ENCODE measurements at regions not wholly inside any gene's neighbourhood (a gene's known extent, or its start where the extent isn't known, plus 50 kb on each side); places are given as distances from the start of the nearest gene placed in this dataset.

DNA sequence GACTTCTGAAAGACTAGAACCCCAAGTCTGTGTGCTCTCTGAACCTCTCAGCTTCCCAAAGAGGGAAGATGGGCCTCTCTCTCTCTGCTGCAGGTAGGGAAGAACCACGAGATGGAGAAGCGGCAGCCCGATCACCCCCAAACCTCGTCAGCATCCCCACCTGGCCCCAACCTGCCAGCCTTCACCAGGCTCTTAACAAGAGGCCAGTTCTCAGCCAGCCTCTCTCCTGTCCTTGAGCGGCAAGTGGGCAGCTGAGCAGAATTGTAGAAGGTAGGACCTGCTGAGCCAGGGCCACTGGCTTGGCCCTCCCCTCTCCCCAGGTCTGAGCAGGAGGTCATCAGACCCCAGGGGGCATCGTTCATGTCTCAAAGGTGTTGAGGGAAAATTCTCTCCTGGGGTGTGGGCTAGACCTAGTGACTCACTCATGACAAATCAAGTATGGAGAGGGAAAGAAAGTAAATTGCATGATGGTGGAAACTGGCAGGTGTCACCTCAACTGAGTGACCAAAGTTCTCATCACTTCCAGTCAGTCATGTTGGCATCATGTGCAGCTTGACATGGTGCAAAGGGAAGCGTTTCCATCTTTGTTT, 92.0 kb upstream of the GPR26 start:
- Histone ChIP-seq H2AFZ (replicated peaks) (no peak overlapping the region), H3K27me3 (no peaks in the 10 kb centered on the region), H3K79me2 (ENCODE audit: low read depth) (no peaks in the 10 kb centered on the region), H3K9me3 (ENCODE audit: low read depth) (no peaks in the 10 kb centered on the region), H3K27ac (no peak overlapping the region), H3K4me3 (no peak overlapping the region), H3K4me2 (no peak overlapping the region), H3K36me3 (no peaks in the 10 kb centered on the region), H3K9ac (no peak overlapping the region), H4K20me1 (ENCODE audit: low read depth) (no peaks in the 10 kb centered on the region), H3K4me1 (no peaks in the 10 kb centered on the region), H3F3A (ENCODE audit: low read depth) (no peaks in the 10 kb centered on the region)
- H3K4me3 Mint-ChIP-seq, result no peak overlapping the region
- peaks cover 21% of the 10 kb centered on the region for H3K27me3 Mint-ChIP-seq (ENCODE audit: insufficient read depth, low read depth)
- no peak overlapping the region for H3K27ac Mint-ChIP-seq
- DNase-seq (ENCODE audit: low spot score), result no peak
- no peaks in the 10 kb centered on the region for H3K9me3 Mint-ChIP-seq
- no peaks in the 10 kb centered on the region for H3K4me1 Mint-ChIP-seq
- H3K36me3 Mint-ChIP-seq, result no peaks in the 10 kb centered on the region
- TF ChIP-seq EZH2 (IDR thresholded peaks at IDR 0.05) (no peak), EZH2phosphoT487 (IDR thresholded peaks at IDR 0.05) (no peak)
- TF ChIP-seq, protein P1, sequence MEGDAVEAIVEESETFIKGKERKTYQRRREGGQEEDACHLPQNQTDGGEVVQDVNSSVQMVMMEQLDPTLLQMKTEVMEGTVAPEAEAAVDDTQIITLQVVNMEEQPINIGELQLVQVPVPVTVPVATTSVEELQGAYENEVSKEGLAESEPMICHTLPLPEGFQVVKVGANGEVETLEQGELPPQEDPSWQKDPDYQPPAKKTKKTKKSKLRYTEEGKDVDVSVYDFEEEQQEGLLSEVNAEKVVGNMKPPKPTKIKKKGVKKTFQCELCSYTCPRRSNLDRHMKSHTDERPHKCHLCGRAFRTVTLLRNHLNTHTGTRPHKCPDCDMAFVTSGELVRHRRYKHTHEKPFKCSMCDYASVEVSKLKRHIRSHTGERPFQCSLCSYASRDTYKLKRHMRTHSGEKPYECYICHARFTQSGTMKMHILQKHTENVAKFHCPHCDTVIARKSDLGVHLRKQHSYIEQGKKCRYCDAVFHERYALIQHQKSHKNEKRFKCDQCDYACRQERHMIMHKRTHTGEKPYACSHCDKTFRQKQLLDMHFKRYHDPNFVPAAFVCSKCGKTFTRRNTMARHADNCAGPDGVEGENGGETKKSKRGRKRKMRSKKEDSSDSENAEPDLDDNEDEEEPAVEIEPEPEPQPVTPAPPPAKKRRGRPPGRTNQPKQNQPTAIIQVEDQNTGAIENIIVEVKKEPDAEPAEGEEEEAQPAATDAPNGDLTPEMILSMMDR (IDR thresholded peaks at IDR 0.05), result no peak

DNA sequence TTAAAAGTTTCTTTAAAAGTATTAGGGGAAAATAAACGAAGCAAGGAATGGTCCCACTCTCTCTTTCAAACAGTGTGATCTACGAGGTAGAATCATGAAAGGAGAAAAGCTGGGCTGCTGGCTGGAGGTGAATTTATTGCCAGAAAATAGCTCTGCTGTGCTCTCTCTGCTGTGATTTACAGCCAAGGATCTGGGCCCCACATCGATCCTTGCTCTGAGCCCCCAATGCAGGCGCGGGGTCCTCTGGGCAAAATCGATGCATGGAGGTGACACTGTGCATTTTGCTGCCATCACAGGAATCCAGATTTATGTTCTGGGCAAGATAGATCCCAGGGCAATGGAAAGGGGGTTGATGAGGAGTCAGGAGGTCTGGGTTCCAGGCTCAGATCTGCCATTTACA, 91.0 kb upstream of the GPR26 start:
- no peaks in the 10 kb centered on the region for H3K9me3 Mint-ChIP-seq
- H3K27ac Mint-ChIP-seq, result no peak overlapping the region
- H2AFZ ChIP-seq (replicated peaks), result no peak overlapping the region
- no peak overlapping the region for H3K4me3 Mint-ChIP-seq
- no peaks in the 10 kb centered on the region for H4K20me1 ChIP-seq (ENCODE audit: low read depth)
- H3F3A ChIP-seq (ENCODE audit: low read depth), result no peaks in the 10 kb centered on the region
- H3K4me2 ChIP-seq, result no peak overlapping the region
- H3K9ac ChIP-seq, result no peak overlapping the region
- no peak overlapping the region for H3K27ac ChIP-seq
- no peaks in the 10 kb centered on the region for H3K79me2 ChIP-seq (ENCODE audit: low read depth)
- no peak overlapping the region for H3K4me3 ChIP-seq
- no peaks in the 10 kb centered on the region for H3K27me3 ChIP-seq
- no peaks in the 10 kb centered on the region for H3K36me3 Mint-ChIP-seq
- no peaks in the 10 kb centered on the region for H3K4me1 Mint-ChIP-seq
- H3K27me3 Mint-ChIP-seq (ENCODE audit: insufficient read depth, low read depth), result peaks cover 21% of the 10 kb centered on the region
- no peaks in the 10 kb centered on the region for H3K4me1 ChIP-seq
- no peaks in the 10 kb centered on the region for H3K9me3 ChIP-seq (ENCODE audit: low read depth)
- no peaks in the 10 kb centered on the region for H3K36me3 ChIP-seq
- DNase-seq (ENCODE audit: low spot score), result no peak
- TF ChIP-seq EZH2phosphoT487 (IDR thresholded peaks at IDR 0.05) (no peak), EZH2 (IDR thresholded peaks at IDR 0.05) (no peak)
- TF ChIP-seq, protein P1 (IDR thresholded peaks at IDR 0.05), result no peak

DNA sequence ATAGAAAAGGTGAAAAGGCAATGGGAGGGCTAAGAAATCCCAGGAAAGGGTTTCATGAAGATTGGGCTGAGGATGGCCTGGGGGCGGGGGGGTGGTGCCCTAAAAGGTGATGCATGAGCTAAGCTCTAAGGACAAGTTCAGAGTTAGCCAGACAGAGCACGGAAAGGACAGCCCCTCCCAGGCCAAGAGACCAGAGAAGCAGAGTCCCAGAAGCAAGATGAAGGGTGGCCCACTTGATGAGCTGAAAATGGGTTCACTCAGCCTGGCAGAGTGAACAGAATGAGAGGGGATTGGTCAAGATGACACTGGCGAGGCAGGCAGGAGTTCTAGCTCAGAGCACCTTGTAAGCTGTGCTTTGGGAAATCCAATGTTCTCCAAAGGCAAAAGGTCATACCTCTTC, 89.4 kb upstream of the GPR26 start:
- no peaks in the 10 kb centered on the region for H3K36me3 ChIP-seq
- TF ChIP-seq EZH2phosphoT487 (IDR thresholded peaks at IDR 0.05) (no peak), EZH2 (IDR thresholded peaks at IDR 0.05) (no peak)
- TF ChIP-seq, protein P1 (IDR thresholded peaks at IDR 0.05), result no peak
- H3F3A ChIP-seq (ENCODE audit: low read depth), result no peaks in the 10 kb centered on the region
- Mint-ChIP-seq H3K4me1 (no peaks in the 10 kb centered on the region), H3K27me3 (ENCODE audit: insufficient read depth, low read depth) (peaks cover 22% of the 10 kb centered on the region), H3K36me3 (no peaks in the 10 kb centered on the region), H3K4me3 (no peak overlapping the region), H3K27ac (no peak overlapping the region), H3K9me3 (no peaks in the 10 kb centered on the region)
- no peak overlapping the region for H3K4me2 ChIP-seq
- peaks cover 3% of the 10 kb centered on the region for H3K27me3 ChIP-seq
- H2AFZ ChIP-seq (replicated peaks), result no peak overlapping the region
- H3K9me3 ChIP-seq (ENCODE audit: low read depth), result no peaks in the 10 kb centered on the region
- H4K20me1 ChIP-seq (ENCODE audit: low read depth), result no peaks in the 10 kb centered on the region
- no peaks in the 10 kb centered on the region for H3K4me1 ChIP-seq
- H3K27ac ChIP-seq, result no peak overlapping the region
- H3K4me3 ChIP-seq, result no peak overlapping the region
- no peaks in the 10 kb centered on the region for H3K79me2 ChIP-seq (ENCODE audit: low read depth)
- DNase-seq (ENCODE audit: low spot score), result no peak
- H3K9ac ChIP-seq, result no peak overlapping the region

All from neural progenitor cell (in vitro differentiated cells).